ENCODE measurements at regions not wholly inside any gene's neighbourhood (a gene's known extent, or its start where the extent isn't known, plus 50 kb on each side); places are given as distances from the start of the nearest gene placed in this dataset.

DNA sequence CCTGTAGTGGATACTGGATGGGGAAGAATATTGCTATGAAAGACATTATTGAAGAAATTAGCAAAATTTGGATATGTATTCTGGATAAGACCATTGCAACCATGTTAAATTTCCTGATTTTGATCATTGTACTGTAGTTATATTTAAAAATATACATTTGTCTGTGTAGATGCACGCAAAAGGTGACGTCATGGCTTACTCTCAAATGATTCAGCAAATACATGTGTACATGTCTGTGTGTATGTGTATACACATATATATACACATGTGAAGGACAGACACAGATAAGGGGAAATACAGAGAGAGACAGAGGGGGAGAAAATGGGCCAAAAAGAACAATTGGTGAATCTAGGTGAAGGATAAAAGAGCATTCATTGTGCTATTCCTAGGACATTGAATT, 82.3 kb upstream of the PLCB4 start:
- TF ChIP-seq, protein P1, sequence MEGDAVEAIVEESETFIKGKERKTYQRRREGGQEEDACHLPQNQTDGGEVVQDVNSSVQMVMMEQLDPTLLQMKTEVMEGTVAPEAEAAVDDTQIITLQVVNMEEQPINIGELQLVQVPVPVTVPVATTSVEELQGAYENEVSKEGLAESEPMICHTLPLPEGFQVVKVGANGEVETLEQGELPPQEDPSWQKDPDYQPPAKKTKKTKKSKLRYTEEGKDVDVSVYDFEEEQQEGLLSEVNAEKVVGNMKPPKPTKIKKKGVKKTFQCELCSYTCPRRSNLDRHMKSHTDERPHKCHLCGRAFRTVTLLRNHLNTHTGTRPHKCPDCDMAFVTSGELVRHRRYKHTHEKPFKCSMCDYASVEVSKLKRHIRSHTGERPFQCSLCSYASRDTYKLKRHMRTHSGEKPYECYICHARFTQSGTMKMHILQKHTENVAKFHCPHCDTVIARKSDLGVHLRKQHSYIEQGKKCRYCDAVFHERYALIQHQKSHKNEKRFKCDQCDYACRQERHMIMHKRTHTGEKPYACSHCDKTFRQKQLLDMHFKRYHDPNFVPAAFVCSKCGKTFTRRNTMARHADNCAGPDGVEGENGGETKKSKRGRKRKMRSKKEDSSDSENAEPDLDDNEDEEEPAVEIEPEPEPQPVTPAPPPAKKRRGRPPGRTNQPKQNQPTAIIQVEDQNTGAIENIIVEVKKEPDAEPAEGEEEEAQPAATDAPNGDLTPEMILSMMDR (IDR thresholded peaks at IDR 0.05): no peak
- no peak for TF ChIP-seq POLR2A (IDR thresholded peaks at IDR 0.05)

Measured in esophagus squamous epithelium (tissue), 4 donors.